ENCODE measurements at regions not wholly inside any gene's neighbourhood (a gene's known extent, or its start where the extent isn't known, plus 50 kb on each side); places are given as distances from the start of the nearest gene placed in this dataset.

DNA sequence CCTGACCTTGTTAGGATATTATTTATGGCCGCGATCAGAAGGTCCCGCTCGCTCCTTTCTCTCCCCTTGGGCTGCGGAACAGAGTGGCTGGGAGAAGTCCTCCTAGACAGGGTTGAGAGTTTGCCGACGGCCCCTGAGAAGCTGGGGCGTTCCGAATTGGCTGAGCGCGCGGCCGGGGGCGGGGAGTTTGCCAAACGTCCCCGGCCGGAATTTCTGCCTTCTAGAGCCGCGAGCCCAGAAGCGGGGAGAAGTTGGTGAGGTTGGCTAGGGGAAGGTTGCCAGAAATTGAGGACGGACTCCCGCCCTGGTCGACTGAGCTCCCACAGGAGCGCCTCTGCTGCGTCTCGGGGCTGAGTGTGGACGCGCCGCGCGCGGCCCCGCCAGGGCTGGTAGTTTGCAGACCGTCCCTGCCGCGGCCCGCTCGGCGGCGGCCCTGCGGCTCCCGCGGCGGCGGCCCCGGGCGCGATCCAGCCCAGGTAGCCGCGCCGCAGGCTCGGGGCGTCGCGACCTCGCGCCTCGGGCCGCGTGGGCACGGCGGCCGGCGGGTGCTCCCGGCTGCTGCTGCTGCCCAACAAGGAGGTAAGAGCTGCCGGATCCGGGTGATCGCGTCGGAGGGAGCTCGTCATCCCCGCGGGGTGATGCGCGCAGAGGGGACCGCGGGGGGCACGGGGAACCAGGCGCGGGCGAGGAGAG is 134.0 kb upstream of the MGAT5 start (continued):
- TF ChIP-seq REST (IDR thresholded peaks at IDR 0.05; ENCODE audit: low read depth, low read length) (no peak), CHD1 (IDR thresholded peaks at IDR 0.05; ENCODE audit: low read depth, low read length) (no peak), JUNB (IDR thresholded peaks at IDR 0.05) (peak; percentile 99), RB1 (IDR thresholded peaks at IDR 0.05; ENCODE audit: borderline replicate concordance) (peak; percentile 69; the same call in 1 of the 2 replicates), SIX5 (IDR thresholded peaks at IDR 0.05; ENCODE audit: low read depth, low read length, severe bottlenecking) (no peak), RELB (IDR thresholded peaks at IDR 0.05; ENCODE audit: low read depth) (peak; percentile 89), MXI1 (IDR thresholded peaks at IDR 0.05; ENCODE audit: low read depth, low read length) (no peak), MYC (IDR thresholded peaks at IDR 0.05; ENCODE audit: insufficient read depth, insufficient read length, insufficient replicate concordance, low read length, severe bottlenecking) (no peak), EP300 (IDR thresholded peaks at IDR 0.05; ENCODE audit: borderline replicate concordance in 1 of 2, control insufficient read depth in 1 of 2, low read depth in 2 of 2, low read length in 2 of 2) (no peak), NFYA (IDR thresholded peaks at IDR 0.05; ENCODE audit: borderline replicate concordance, low read depth, low read length) (no peak), TCF3 (IDR thresholded peaks at IDR 0.05; ENCODE audit: borderline replicate concordance, insufficient read depth, low read depth, low read length) (0 out of 2 replicates have a peak, but pooled peaks have one; percentile 46), LARP7 (IDR thresholded peaks at IDR 0.05) (peak; percentile 49), IRF4 (IDR thresholded peaks at IDR 0.05; ENCODE audit: low read depth, low read length) (no peak), JUND (IDR thresholded peaks at IDR 0.05; ENCODE audit: low read depth, low read length) (no peak), CREB1 (IDR thresholded peaks at IDR 0.05; ENCODE audit: low read depth) (peak; percentile 23; the same call in 1 of the 2 replicates), KDM1A (IDR thresholded peaks at IDR 0.05; ENCODE audit: borderline replicate concordance) (no peak)
- TF ChIP-seq, protein P1, sequence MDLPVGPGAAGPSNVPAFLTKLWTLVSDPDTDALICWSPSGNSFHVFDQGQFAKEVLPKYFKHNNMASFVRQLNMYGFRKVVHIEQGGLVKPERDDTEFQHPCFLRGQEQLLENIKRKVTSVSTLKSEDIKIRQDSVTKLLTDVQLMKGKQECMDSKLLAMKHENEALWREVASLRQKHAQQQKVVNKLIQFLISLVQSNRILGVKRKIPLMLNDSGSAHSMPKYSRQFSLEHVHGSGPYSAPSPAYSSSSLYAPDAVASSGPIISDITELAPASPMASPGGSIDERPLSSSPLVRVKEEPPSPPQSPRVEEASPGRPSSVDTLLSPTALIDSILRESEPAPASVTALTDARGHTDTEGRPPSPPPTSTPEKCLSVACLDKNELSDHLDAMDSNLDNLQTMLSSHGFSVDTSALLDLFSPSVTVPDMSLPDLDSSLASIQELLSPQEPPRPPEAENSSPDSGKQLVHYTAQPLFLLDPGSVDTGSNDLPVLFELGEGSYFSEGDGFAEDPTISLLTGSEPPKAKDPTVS (IDR thresholded peaks at IDR 0.05; ENCODE audit: low read depth, low read length), result no peak
- TF ChIP-seq, protein P2, sequence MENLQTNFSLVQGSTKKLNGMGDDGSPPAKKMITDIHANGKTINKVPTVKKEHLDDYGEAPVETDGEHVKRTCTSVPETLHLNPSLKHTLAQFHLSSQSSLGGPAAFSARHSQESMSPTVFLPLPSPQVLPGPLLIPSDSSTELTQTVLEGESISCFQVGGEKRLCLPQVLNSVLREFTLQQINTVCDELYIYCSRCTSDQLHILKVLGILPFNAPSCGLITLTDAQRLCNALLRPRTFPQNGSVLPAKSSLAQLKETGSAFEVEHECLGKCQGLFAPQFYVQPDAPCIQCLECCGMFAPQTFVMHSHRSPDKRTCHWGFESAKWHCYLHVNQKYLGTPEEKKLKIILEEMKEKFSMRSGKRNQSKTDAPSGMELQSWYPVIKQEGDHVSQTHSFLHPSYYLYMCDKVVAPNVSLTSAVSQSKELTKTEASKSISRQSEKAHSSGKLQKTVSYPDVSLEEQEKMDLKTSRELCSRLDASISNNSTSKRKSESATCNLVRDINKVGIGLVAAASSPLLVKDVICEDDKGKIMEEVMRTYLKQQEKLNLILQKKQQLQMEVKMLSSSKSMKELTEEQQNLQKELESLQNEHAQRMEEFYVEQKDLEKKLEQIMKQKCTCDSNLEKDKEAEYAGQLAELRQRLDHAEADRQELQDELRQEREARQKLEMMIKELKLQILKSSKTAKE (IDR thresholded peaks at IDR 0.05; ENCODE audit: low read depth, poor library complexity, severe bottlenecking), result no peak

Measured in GM12878 (cell line).